OCI-LY1 (cell line): ENCODE measurements at regions not wholly inside any gene's neighbourhood (a gene's known extent, or its start where the extent isn't known, plus 50 kb on each side); places are given as distances from the start of the nearest gene placed in this dataset.

ENCODE experiments used
- EZH2 ChIP-seq: fragments of 200-600 bp; sonication (generic), shearing (Covaris generic); IDR thresholded peaks from 2 replicates; pipeline ENCODE4 v1.8.0; 2017; ENCODE audit warnings: borderline replicate concordance, mixed run types, mild to moderate bottlenecking, antibody characterized with exemption, low read length, moderate library complexity, mixed read lengths
- TF ChIP-seq, protein P1 (sequence below): fragments of 200-600 bp; sonication (generic), shearing (Covaris generic); IDR thresholded peaks from 2 replicates; pipeline ENCODE4 v1.5.1; 2017; ENCODE audit warnings: mild to moderate bottlenecking, antibody characterized with exemption, low read length, moderate library complexity, mixed read lengths

DNA sequence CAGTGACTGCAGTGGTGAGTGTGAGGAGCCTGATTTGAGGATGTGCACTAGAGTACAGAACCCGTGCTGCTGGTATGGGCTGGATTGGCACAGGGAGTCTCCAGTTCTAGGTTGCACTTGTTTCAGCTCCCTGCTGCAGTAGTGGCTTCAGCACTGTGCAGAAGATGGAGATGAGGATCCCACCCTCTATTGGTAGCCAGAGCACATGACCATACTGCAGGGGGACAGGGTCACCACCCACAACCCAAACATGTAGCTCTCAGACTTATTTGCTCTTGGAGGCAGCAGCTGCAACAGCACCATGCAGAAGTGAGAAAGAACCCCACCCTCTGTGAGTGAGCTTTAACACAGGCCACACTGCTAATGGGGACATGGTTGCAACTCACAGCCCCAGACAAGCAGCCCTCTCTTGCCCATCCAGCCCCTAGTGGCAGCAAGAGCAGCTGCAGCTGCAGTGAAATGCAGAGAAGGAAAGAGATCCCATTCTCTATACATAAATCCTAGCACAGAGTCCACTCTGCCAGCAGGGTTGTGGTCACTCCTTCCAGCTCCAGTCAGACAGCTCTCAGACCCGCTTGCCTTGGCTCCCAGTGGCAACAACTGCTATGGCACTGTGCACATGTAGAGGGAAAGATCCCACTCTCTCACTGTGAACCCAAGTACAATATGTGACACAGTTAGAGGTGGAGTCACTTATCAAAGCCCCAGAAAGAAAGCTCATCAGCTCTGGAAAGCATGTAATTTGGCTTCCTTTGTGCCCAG lies 51.4 kb upstream of the SCIN start:
- TF ChIP-seq, protein P1, sequence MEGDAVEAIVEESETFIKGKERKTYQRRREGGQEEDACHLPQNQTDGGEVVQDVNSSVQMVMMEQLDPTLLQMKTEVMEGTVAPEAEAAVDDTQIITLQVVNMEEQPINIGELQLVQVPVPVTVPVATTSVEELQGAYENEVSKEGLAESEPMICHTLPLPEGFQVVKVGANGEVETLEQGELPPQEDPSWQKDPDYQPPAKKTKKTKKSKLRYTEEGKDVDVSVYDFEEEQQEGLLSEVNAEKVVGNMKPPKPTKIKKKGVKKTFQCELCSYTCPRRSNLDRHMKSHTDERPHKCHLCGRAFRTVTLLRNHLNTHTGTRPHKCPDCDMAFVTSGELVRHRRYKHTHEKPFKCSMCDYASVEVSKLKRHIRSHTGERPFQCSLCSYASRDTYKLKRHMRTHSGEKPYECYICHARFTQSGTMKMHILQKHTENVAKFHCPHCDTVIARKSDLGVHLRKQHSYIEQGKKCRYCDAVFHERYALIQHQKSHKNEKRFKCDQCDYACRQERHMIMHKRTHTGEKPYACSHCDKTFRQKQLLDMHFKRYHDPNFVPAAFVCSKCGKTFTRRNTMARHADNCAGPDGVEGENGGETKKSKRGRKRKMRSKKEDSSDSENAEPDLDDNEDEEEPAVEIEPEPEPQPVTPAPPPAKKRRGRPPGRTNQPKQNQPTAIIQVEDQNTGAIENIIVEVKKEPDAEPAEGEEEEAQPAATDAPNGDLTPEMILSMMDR = peak; percentile 59
- no peak for TF ChIP-seq EZH2
